HG03558 (cell line): ENCODE measurements at regions not wholly inside any gene's neighbourhood (a gene's known extent, or its start where the extent isn't known, plus 50 kb on each side); places are given as distances from the start of the nearest gene placed in this dataset.
A peak's percentile ranks its signal among the peaks of the same experiment; 100 is the strongest.

ENCODE experiments used
- ATAC-seq: cut with Tn5 transposase; IDR thresholded peaks from one replicate; pipeline ENCODE4 v1.9.1; 2021; ENCODE audit warnings: moderate number of reproducible peaks; ENCODE audit not compliant: unreplicated experiment; ENCODE audit errors: extremely low read depth

GRCh38 chr2:225340923-225341322 lies 58.6 kb upstream of the NYAP2 start:
- no peak for ATAC-seq

DNA sequence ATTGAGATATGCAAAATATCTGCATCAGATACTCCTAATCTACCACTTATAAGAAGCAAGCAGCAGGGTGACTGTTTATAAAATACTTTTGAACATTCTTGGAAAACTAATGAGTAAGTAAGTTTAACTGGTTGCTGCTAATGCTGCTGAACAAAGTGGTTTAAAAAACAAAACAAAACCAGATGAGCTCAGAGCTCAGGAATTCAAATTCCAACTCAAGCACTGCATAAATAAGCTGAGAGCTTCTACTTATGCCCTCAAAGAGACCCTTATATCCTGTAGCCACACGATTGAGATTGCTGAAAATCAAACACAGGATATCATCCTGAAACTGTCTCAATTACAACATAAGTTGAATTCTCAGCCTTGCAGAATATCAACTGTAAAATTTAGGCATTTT lies 62.3 kb upstream of the NYAP2 start:
- no peak for ATAC-seq

GRCh38 chr2:225334514-225334913 lies 65.0 kb upstream of the NYAP2 start:
- ATAC-seq = no peak

- ATAC-seq = no peak
These were observed 71.3 kb upstream of the NYAP2 start for GRCh38 chr2:225328192-225328591.

GRCh38 chr2:225326969-225327368 lies 72.5 kb upstream of the NYAP2 start:
- no peak for ATAC-seq

DNA sequence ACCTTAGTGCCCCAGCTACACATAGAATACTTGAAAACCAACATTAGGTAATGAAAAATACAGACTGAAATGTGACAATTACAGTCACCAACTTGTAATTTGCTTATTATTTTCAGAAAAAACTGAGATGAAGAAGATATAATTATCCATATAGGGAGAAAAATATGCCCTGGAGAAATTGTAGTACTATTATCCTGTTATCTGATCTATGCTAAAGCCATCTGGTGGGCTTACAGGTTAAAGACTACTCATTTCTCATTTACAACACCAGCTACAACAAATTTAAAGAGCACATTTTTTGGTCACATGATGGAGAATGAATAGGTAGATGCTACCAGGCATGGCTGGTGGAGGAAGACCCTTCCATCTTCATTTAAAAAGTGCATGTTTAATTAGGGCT lies 79.6 kb upstream of the NYAP2 start:
- no peak for ATAC-seq

- no peak for ATAC-seq
These were observed 81.1 kb upstream of the NYAP2 start for GRCh38 chr2:225318440-225318839.

- no peak for ATAC-seq
These were observed 82.3 kb upstream of the NYAP2 start for GRCh38 chr2:225317186-225317585.

DNA sequence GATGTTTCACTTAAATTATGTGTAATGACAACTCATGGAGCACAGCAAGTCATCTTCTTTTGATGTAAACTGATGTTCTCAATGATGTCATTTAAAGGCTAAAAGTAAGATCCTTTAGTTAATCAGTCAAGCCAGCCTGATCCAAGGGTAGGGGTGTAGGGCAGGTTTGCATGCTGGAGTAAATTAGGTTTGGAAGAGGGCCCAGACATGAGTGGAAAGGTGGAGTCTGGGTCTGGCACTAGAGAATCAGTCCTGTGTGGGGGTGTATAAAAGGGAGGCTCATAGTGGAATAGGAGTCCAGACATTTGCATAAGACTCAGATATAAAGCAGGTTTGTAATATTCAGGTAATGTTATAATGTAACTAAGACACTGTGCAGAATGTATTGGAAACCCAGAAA lies 88.8 kb upstream of the NYAP2 start:
- no peak for ATAC-seq

- no peak for ATAC-seq
These were observed 90.0 kb upstream of the NYAP2 start for GRCh38 chr2:225309516-225309915.

GRCh38 chr2:225296951-225297350 lies 102.6 kb upstream of the NYAP2 start:
- ATAC-seq = no peak

GRCh38 chr2:225295102-225295501 lies 104.4 kb upstream of the NYAP2 start:
- no peak for ATAC-seq

- ATAC-seq = no peak
These were observed 105.9 kb upstream of the NYAP2 start for GRCh38 chr2:225293638-225294037.

DNA sequence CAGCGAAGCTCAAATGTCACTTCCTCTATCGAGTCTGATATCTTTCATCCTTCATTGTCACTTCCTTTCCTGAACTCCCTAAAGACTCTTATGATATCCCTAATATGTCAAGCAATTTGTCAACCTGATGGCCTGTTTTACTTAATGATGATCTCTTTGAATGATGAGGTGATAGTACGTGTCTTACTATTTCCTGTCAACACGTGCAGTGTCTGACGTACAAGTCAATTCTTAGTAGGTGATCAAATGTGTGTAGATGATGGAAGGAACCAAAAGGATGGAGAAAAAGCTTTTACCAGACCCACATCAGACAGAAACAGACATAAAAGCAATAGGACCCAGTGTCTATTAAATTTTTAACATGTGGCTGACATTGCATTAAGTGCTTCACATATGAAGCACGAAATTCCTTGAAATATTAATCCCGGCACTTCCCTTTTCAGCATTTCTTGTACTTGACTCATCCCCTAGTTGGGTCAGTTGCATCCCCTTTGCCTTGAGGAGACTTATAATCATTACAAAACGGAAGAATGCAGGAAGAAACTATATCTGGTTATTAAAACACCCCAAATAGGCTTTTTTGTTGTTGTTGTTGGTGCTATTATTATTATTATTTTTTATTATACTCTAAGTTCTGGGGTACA lies 108.6 kb upstream of the NYAP2 start:
- ATAC-seq = no peak

DNA sequence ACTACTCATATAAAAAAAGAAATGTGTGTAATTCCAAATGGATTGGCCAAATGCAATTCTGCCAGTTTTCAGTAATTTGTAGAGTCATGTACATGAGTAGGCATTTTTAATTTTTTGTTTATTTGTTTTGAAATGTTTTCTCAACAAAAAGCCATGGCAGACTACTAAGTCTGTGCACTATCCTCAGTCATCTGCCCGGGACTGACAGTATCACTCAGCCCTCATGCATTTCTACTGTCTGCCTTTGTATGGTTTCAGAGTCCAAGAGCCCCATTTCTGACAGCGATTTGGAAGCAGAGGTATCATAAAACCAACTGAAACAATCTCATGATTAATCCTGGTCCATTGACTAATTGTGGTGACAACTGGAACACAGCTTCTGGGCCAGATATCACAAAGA lies 109.9 kb upstream of the NYAP2 start:
- no peak for ATAC-seq

DNA sequence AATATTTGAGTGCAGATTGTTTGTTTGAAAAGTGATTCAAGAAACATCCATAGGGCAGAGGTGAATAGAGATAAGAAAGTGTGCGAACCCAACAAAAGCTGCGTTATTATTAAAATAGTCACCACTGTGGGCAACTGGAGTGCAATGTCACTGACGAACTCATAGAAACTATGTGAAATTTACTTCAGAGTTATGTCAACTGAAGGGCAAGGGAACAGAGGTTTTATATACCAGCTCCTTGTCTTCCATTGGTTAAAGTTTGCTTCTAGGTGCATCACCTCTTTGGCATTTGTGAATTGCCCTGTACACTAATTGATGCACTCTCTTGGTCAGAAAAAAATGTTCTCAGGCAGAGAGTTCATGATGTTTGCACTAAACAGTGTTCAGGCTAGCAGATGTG lies 110.5 kb upstream of the NYAP2 start:
- no peak for ATAC-seq

DNA sequence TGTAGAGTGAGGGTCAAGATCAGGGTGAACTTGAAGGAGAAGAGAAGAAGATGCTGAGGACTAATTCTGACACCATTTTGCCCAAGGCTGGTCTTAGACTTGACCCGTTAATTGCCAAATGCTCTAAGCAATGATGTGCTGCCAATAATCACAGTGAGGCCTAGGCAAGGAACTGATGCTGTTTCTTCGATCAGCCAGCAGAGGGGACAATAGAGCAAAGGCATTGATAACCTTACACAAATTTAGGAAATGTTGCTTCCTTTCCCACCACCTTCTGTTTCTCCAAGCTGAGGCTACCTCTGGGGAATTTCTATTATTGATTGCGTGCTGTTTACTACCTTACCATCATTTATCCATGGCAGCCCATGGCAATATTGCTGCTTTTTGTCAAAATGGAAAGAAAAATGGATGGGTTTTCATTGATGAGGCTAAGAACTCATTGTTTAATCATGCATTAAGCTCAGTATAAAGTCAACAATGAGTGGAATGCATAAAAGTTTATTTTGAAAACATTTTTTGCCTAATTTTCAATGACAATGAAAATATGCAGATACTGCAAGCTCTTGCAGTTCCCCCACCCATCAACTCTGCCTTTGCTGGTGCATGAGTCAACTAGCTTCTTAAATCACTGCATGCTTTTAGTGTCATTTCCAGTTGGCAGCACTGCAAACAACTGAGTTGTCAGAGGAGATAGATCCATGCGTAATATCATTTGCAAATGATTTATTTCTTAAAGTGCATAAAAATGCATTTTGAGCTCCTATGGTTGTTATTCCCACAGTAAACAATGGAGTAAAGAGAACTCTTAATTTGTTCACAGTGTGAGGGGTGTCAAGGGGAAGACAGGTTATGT lies 116.4 kb upstream of the NYAP2 start:
- peak; percentile 79 for ATAC-seq

DNA sequence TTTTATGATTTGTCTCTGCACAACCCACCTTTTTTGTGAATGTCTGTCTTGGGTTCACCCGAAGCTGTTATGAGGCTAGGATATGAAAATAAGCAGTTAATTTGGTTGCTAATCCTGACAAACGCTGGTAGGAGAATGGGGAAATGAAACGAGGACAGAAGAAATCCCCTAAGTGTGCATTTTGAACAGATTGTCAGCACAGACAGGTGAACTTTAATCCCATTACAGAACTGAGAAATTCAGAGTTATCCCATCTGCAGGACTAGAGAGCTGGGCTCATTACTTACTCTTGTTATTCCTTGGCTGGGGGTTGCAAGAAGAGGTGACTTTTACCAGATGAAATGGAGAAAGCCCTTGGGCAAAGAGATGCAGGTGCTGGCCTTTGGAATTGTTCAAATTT lies 123.3 kb upstream of the NYAP2 start:
- ATAC-seq = peak; percentile 79

DNA sequence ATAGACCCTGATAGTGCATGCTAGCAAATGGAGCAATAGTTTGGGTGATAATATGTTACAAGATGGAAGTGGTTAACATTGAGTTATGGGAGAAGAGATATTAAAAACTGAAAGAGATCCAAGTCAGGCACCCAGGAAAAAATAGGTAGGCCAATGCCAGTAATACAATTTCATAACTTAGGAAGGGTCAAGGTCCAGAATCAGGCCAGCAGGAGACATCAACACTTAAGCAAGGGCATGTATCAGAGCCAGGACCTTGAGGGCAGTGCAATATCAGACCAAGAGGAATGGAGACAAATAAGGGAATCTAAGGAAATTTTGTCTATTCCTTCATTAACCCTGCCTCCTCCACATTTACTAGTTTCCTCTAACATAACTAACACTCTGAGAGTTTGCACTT lies 124.1 kb upstream of the NYAP2 start:
- no peak for ATAC-seq

- ATAC-seq = no peak
These were observed 124.8 kb upstream of the NYAP2 start for GRCh38 chr2:225274751-225275150.

GRCh38 chr2:225272173-225272572 lies 127.3 kb upstream of the NYAP2 start:
- ATAC-seq = no peak

GRCh38 chr2:225270861-225271260 lies 128.6 kb upstream of the NYAP2 start:
- peak; percentile 100 for ATAC-seq
